ENCODE measurements at regions not wholly inside any gene's neighbourhood (a gene's known extent, or its start where the extent isn't known, plus 50 kb on each side); places are given as distances from the start of the nearest gene placed in this dataset.
"Not testable (repeated sequence)": the region's sequence is repeated elsewhere in the genome, so short reads cannot be mapped to it uniquely, and the experiment has no call there.

DNA sequence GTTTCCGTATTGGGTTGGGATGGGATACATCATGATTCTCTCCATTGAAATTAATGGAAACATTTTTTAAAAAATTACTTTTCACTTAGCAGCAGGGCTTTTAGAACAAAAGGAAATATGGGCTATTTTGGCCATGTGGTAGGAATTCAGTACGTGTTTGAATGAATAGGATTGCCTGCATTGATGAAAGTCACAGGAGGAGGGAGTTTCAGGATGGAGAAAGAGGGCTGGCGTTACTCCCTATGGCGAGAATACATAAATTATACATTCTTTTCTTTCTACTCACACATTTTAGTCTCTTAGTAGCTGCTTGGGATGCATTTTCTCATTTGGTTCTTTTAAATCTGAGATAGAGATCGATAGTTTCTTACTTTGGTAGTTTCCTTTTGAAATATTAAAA lies 100.3 kb upstream of the PDHA1 start:
- DNase-seq: no peak

DNA sequence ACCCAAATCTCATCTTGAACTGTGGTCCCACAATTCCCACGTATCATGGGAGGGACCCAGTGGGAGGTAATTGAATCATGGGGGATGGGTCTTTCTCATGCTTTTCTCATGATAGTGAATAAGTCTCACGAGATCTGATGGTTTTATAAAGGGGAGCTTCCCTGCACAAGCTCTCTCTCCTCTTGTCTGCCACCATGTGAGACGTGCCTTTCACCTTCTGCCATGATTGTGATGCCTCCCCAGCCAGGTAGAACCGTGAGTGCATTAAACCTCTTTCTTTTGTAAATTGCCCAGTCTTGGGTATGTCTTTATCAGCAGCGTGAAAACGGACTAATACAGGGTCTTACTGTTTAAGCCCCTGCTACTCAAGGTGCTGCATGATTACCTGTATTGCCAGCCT lies 98.8 kb upstream of the PDHA1 start:
- DNase-seq: not testable (repeated sequence)

DNA sequence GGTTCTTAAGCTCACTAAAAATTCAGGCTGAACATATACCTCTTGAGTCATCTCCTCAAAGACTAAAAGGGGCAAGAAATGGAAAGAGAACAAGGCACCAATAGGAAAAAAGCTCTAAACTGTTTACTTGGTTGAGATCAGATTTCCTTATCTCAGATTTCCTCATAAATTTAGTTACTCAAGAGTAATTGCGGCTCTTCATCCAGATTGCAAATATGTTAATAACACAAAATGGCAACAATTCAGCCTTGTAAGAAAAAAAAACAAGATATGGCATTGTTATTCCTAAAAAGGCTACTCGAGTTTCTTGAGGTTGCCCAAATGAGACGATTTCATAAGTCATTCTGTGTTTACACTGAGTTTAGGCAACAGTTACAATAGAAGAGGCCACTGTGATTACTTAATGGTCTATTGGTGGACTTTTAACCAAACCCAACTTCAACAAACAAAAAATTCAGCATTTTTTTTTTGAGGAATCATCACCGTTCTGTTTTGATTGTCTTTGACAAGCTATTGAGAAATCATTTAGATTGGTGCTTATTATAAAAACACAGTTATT lies 97.9 kb upstream of the PDHA1 start:
- DNase-seq: no peak

DNA sequence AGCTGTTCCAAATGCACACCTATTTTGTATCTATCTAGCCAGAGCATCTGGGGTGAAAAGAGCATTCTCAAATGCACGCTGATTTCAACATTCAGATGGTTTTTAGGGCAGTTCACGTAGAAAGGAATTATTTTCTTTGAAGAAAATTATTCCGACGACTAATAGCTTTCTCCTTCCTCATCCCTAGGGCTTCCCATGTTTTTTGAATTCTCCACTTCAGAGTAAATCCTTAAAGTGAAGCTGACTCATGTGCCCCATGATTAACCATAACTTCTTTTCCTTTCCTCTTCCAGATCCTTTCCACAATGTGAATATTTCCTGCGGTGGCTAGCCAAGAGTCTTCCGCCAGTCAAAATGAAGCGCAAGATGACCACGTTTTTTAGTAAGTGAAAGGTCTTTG lies 86.7 kb upstream of the PDHA1 start:
- no peak for DNase-seq

DNA sequence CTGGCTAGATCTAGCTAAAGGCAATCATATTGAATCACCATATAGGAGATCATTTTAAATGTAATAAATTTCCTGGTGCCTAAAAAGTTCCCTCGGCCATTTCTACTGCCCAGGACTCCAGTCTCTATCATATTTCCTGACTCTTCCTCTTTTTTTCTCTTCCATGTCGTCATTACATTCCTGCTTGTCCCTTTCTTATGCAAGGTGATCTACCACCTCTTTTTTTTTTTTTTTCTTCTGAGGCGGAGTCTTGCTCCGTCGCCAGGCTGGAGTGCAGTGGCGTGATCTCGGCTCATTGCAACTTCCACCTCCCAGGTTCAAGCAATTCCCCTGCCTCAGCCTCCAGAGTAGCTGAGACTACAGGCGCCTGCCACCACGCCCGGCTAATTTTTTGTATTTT lies 82.7 kb upstream of the PDHA1 start:
- not testable (repeated sequence) for DNase-seq

DNA sequence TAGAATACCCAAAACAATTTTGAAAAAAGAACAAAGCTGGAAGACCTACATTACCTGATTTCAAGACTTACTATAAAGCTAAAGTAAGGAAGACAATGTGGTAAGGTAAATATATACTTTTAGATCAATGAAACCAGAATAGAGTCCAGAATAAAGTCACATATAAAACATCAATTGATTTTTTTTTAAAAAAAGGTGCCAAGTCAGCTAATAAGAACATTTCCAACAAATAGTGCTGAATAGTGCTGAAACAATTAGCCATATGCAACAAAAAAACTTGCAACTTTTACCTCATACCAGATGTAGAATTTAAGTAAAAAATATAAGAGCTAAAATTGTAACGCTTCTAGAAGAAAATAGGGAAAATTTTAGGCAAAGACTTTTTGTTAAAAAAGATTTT lies 73.0 kb upstream of the PDHA1 start:
- no peak for DNase-seq

DNA sequence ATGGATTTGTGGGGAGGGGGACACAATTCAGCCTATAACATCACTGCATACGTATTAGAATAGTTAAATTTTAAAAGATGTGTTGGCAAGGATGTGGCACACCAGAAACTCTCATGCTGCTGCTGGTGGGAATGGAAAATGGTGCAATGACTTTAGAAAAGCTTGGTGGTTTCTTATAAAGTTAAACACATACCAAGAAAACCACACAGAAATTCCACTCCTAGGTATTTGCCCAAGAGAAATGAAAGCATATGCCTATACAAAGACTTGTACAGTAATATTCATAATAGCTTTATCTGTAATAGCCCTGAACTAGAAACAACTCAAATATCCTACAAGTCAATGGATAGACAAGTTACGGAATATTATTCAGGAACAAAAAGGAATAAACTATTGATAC lies 71.3 kb upstream of the PDHA1 start:
- DNase-seq: no peak

DNA sequence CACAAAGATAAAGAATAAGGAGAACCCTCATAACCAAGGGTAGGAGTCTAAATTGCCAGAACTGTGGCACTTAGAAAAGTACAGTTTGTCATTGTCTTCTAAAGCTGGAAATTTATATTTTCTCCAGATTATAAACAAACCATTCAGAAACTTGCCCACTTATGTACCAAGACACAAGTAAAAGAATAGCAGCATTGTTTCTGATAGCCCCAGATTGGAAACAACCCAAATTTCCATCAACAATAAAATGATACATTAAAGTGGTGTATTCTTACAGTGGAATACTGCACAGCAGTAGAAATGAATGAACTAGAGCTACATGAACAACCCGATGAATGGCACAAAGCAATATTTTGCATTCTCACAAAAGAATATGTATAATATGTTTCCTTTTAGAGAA lies 63.1 kb upstream of the PDHA1 start:
- DNase-seq: no peak

DNA sequence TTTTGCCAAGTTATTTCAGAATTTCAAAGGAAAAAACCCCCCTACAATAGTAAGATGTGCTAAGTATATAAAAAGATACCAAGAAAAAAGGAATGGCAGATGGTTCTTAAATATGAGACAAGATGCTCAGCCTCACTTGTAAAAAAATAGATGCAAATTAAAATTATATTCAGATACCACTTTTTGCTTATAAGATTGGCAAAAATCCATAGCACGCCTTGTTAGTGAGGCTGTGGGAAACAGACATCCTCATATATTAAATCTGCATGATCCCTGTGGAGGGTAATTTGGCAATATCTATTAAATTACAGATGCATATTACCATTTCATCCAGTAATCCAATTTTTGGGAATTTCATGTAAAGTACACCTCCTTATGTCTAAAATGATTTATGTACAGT lies 62.5 kb upstream of the PDHA1 start:
- no peak for DNase-seq

DNA sequence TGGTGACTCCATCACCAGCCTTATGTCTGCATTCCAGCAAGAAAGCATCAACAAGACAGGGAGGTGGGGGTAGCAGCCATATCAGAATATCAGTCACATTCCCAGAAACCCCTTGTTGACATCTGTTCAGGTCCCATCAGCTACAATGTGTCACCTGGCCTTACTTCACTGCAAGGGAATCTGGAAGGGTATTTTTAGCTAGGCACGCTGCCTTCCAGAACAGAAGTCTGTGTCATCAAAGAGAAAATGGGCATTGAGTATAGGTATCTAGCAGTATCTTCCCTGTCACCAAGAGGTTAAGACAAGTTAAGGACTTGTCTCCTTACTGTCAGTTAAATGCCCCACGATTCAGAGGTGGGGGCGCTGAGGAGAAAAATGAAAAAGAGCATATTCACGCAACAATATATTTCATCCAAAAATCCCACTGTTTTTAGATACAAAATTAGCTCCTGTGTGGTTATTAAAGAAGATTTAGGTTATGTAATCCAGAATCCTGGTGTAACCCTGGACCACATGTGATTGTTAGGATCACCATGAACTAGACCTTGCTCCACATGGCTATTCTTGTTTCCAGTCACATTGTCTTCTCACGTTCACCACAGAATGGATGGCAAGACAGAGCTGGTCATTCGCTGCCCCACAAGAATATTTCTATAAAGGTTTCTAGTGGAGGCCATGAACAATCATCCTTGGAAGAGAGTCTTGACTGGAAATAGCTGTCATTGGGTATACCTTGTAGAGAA lies 60.0 kb upstream of the PDHA1 start:
- DNase-seq: no peak

DNA sequence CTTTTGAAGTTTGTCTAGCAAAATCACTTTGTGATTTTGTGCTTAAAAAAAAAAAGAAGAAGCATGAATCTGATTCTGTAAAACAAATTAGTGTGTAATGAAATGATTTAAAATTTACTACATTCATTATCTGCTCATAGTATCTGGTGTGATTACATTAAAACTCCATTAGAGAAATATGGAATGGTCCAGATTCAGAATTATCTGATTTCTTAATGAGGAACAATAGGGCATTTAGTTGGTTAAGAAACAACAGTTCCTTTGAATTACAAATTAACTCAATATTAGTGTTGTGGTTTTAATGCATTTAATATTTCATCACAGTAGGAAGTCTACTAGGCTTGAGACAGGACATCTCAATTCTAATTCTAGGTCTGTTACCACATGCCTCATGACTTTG lies 57.9 kb upstream of the PDHA1 start:
- DNase-seq: no peak

DNA sequence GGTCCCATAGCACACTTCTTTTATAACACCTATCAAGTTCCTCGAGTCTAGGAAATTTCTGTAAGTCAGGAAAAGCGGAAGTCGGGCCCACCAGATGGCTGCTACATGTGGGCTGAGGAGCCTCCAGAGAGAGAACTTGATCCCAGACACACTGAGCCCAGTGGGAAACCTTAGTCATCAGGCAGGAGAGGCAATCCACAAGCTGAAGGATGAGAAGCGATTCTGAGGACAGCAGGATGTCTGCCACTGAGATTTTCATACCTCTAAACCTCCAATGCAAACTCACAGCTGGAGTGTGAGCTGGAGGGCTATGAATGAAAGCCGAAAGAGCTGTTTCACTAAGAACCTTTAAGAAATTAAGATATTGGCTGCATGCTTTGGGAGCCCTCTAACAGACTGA lies 52.6 kb upstream of the PDHA1 start:
- no peak for DNase-seq

DNA sequence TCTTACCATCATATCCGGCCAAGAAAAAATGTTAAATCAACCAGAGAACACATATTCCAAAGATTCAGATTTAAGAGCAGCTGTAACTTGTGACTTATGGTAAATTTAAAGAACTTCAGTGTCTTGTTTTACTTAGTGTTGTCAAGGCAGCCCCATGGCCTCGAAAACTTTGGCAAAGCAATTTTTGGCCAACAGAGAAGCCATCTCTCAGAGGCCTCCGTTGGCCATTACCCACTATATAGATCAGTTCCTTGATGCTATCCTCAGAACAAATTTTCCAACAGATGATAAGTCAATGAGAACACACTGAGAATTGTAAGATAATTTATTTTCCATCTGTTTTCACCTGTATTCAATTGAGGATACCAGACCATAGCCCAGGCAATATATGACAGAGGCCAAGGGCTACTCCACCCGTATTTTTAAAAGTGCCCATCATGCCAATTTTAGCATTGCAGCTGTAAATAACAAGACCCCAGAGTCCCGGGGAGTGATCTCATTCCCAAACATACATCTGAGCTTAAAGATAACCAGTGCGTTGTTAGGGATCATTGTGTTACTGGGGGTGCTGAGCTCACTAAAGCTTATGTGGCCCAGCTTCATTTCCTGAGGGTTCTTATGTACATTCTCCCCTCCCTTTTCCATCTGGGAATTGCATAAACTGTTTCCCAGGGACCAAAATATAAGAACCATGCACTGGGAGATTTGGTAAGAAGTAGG lies 50.0 kb upstream of the PDHA1 start:
- no peak for DNase-seq
